GM10248 (cell line): ENCODE measurements at regions not wholly inside any gene's neighbourhood (a gene's known extent, or its start where the extent isn't known, plus 50 kb on each side); places are given as distances from the start of the nearest gene placed in this dataset.
A peak's percentile ranks its signal among the peaks of the same experiment; 100 is the strongest.

Source experiments
- CTCF ChIA-PET: fragments of 300-600 bp; sonication (Branson Sonifier 250); formaldehyde crosslinking; extraction: SDS; loops from one replicate; lab custom pipeline; 2021; ENCODE audit warnings: antibody characterized with exemption; lab: Yijun Ruan, JAX
- POLR2A ChIA-PET: fragments of 350-650 bp; sonication (Branson Sonifier 250); formaldehyde crosslinking; extraction: SDS; loops from one replicate; lab custom pipeline; 2020; ENCODE audit warnings: antibody characterized with exemption; lab: Yijun Ruan, JAX
- DNase-seq: peaks from one replicate; pipeline ENCODE4 v3.0.0; 2012; ENCODE audit errors: extremely low spot score
- CTCF ChIP-seq: IDR thresholded peaks from 2 replicates; pipeline ENCODE4 v1.5.1; 2012; ENCODE audit warnings: mild to moderate bottlenecking, low read depth; ENCODE audit errors: extremely low read depth, missing control alignments, control extremely low read depth

- TF ChIP-seq CTCF: no peak
- CTCF ChIA-PET: interaction anchor here (0.8 to 1.0 kb wide), 3 partner anchors 9 to 13 kb away, joined by 3 read pairs; no protein-coding TSS in a partner anchor
- peak; percentile 40 for DNase-seq
- POLR2A ChIA-PET: interaction anchor here (0.6 to 1.0 kb wide), 2 partner anchors 14 to 101 kb away, joined by 3 to 4 read pairs; no protein-coding TSS in a partner anchor
Observed at GRCh38 chr3:16816048-16816780, 68.5 kb upstream of the PLCL2 start.

GRCh38 chr3:16817197-16817596 is 67.6 kb upstream of the PLCL2 start:
- TF ChIP-seq CTCF: no peak
- no peak for DNase-seq
- CTCF ChIA-PET: no interaction called here
- POLR2A ChIA-PET: no interaction called here

- no peak for DNase-seq
- ChIA-PET CTCF (no interaction called here), POLR2A (no interaction called here)
- no peak for TF ChIP-seq CTCF
Observed at GRCh38 chr3:16818194-16818593, 66.6 kb upstream of the PLCL2 start.

GRCh38 chr3:16818945-16819344 is 65.8 kb upstream of the PLCL2 start:
- CTCF ChIA-PET: interaction anchor here (0.9 to 1.5 kb wide), 2 partner anchors 9 to 10 kb away, joined by 3 to 4 read pairs; no protein-coding TSS in a partner anchor
- POLR2A ChIA-PET: no interaction called here
- no peak for DNase-seq
- TF ChIP-seq CTCF: no peak

GRCh38 chr3:16820485-16820884 is 64.3 kb upstream of the PLCL2 start:
- POLR2A ChIA-PET: no interaction called here
- CTCF ChIA-PET: interaction anchor here (0.9 to 1.4 kb wide), 8 partner anchors 8 to 593 kb away, joined by 3 to 5 read pairs (median 3); no protein-coding TSS in a partner anchor
- TF ChIP-seq CTCF: no peak
- no peak for DNase-seq

- no peak for DNase-seq
- no peak for TF ChIP-seq CTCF
- POLR2A ChIA-PET: no interaction called here
- CTCF ChIA-PET: interaction anchor here (0.9 to 2.5 kb wide), 7 partner anchors 8 to 592 kb away, joined by 3 to 9 read pairs (median 3); no protein-coding TSS in a partner anchor
Observed at GRCh38 chr3:16821053-16821452, 63.7 kb upstream of the PLCL2 start.
